SK-N-SH treated with all-trans-retinoic acid at 6 μM for 48 hours (cell line): ENCODE measurements at regions not wholly inside any gene's neighbourhood (a gene's known extent, or its start where the extent isn't known, plus 50 kb on each side); places are given as distances from the start of the nearest gene placed in this dataset.

ENCODE experiments used
- BACH2 ChIP-seq: fragments of 250-450 bp; sonication (Bioruptor Pico); IDR thresholded peaks from 2 replicates; pipeline ENCODE4 v1.9.0; 2021; ENCODE audit warnings: mild to moderate bottlenecking, borderline replicate concordance
- PPARA ChIP-seq: fragments of 250-450 bp; sonication (Bioruptor Pico); IDR thresholded peaks from 2 replicates; pipeline ENCODE4 v1.5.0; 2020; ENCODE audit warnings: mild to moderate bottlenecking, borderline replicate concordance
- ZFP30 ChIP-seq: fragments of 450-650 bp; formaldehyde crosslinking; IDR thresholded peaks from 2 replicates; pipeline ENCODE4 v1.5.0; 2022; ENCODE audit warnings: mild to moderate bottlenecking, moderate library complexity
- TF ChIP-seq, protein P1 (sequence below): fragments of 250-450 bp; sonication (Bioruptor Pico); IDR thresholded peaks from 2 replicates; pipeline ENCODE4 v1.8.0; 2020; ENCODE audit warnings: mild to moderate bottlenecking, moderate library complexity, borderline replicate concordance

DNA sequence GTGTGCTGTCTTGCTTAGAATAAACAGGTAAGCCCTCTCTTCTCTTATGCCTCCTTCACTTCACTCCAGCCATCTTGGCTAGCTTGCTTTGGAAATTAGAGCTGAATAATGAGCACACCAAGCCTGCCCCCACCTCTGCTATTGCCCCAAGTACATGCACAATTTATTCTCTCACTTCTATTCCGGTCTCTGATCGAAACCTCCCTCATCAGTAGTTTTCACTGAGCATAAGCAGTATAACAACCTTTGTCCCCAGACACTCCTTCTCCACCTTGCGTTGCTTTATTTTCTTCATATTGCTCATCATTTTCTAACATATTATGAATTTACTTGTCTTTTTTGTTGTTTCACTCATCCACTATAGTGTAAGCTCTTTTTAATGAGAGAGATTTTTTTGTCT lies 253.4 kb downstream of the GXYLT1 start:
- TF ChIP-seq ZFP30 (CRISPR knock-in tag) (no peak), PPARA (CRISPR knock-in tag) (no peak), BACH2 (CRISPR knock-in tag) (no peak)
- TF ChIP-seq, protein P1, sequence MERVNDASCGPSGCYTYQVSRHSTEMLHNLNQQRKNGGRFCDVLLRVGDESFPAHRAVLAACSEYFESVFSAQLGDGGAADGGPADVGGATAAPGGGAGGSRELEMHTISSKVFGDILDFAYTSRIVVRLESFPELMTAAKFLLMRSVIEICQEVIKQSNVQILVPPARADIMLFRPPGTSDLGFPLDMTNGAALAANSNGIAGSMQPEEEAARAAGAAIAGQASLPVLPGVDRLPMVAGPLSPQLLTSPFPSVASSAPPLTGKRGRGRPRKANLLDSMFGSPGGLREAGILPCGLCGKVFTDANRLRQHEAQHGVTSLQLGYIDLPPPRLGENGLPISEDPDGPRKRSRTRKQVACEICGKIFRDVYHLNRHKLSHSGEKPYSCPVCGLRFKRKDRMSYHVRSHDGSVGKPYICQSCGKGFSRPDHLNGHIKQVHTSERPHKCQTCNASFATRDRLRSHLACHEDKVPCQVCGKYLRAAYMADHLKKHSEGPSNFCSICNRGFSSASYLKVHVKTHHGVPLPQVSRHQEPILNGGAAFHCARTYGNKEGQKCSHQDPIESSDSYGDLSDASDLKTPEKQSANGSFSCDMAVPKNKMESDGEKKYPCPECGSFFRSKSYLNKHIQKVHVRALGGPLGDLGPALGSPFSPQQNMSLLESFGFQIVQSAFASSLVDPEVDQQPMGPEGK (CRISPR knock-in tag): no peak
